UCSD-AML1 (cell line): ENCODE measurements at regions not wholly inside any gene's neighbourhood (a gene's known extent, or its start where the extent isn't known, plus 50 kb on each side); places are given as distances from the start of the nearest gene placed in this dataset.
"Not testable (repeated sequence)": the region's sequence is repeated elsewhere in the genome, so short reads cannot be mapped to it uniquely, and the experiment has no call there.

Experiments used
- DNase-seq: peaks from one replicate; lab custom pipeline; 2025; ENCODE audit not compliant: unreplicated experiment; lab: John Stamatoyannopoulos, UW

DNA sequence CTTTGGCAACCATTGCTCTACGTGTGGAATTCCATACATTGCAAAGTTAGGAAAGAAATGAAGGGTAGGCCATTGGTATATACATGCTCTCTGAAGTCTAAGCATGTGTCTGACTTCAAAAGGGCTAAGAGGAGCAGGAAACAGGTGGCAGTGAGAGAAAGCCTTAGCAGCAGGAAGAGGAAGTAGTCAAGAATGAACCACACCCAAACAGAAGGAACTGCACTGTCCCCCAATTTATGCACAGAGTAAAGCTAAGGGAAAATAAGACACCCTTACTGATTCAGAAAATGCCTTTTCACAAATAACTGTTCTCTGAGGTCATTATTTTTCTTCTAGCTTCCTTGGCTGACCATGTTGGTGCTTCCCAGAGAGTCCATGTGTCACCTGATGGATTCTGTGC is 575.4 kb downstream of the NTRK3 start:
- DNase-seq: no peak

DNA sequence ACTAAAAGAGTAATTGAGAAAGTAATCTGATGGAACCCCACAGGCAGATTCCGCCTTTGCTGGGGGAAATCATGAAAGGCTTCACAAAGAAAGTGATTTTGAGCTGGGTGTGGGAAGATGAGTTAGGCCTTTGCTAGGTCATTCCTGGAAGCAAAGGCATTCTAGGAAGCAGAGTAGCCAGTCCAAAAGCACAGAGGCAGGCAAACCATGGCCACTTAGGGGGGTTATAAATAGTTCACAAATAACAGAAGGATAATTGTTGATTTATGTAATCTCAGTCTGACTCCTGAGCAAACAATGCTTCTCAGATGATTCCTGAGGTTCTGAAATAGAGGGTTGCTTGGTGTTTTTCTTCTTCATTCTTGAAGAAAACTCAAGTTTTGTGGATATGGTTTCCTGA is 576.3 kb downstream of the NTRK3 start:
- DNase-seq: no peak

DNA sequence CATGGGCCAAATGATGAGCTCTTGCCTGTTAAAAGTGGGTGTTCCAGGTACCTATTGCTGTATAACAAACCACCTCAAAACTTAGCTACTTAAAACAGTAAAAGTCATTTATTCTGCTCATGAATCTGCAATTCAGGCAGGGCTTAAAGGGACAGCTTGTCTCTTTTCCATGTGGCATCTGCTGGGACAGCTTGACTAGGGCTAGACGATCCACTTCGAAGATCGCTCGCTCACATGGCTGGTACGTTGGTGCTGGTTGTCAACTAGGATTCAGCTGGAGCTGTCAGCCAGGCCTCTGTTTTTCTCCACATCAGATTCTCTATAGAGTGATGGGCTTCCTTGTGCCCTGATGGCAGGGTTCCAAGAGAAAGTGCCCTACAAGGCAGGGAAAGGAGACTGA is 581.3 kb downstream of the NTRK3 start:
- DNase-seq: no peak

DNA sequence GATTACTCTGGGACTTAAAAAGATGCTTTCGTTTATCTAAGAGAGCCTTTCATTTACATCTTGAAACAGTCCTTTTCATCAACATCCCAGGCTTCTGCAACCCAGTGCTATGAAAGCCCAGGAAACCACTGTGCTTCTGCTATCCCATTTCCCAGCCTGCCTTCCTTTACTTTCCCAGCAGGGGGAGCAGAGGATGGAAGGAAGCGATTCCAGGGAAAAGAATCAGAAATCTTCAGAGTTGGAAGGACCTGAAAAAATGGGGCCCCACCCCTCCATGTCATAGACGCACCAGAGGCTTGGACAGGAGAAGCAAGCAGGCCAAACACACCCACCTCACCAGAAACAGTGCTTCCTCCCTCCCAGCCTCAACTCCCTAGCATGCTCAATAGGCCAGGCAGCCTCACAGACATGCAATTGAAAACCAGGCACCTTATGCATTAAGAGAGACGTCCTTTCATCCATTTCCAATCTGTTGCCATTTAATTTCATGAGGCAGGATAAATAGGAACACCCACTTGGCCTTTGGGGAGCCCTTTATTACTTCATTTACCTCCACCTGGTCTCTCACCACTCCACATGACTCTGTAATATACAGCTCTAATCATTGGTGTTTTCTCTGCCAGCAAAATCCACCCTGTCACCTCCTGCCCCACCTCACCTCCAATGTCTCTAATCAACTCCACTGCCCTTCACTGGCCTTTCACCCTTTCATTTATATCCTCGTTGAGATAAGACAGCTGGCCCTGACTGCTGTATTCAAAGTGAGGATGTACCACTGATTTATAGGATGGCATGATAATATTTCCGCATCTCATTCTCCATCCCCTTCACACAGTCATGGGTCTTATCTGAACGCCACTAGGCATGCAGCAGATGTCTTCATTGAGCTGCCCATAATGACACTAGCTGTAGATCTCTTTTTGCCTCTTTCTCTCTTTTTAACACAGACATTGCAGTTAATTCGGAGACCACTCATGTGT is 583.9 kb downstream of the NTRK3 start:
- DNase-seq: no peak

DNA sequence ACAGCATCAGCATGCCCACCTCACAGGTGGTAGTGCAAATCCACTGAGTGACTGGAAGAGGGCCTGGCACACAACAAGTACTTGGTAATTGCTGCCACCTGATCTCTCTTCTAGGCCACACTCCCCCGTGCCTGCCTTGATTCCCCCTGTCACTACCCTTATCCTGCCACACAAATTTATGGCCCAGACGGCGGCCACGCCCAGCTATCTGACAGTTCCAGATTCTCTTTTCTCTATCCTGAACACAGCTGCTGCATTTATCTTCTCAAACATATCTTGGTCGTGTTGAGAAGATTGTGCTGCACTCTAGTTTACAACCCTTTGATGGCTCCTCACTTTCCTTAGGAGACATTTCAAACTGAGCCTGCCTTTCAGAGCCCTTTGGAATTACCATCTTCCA is 585.2 kb downstream of the NTRK3 start:
- DNase-seq: no peak

DNA sequence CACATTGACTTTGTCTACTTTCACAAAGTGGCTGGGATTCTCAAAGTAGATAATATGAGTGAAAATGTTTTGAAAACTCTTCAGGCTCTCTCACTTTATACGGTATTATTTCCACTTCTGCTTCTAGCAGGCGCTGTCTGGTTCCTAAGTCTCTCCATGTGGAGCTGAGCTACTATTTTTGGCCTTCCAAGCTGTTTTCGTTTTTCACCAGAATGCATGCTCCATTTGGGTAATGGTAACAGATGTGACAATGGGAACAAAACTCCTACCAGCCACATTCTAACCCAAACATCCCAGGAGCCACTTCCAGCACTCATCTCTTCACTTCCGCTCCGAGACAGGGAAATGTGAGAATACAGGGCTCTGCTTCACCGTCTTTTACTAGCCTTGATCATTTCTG is 586.7 kb downstream of the NTRK3 start:
- DNase-seq: no peak

DNA sequence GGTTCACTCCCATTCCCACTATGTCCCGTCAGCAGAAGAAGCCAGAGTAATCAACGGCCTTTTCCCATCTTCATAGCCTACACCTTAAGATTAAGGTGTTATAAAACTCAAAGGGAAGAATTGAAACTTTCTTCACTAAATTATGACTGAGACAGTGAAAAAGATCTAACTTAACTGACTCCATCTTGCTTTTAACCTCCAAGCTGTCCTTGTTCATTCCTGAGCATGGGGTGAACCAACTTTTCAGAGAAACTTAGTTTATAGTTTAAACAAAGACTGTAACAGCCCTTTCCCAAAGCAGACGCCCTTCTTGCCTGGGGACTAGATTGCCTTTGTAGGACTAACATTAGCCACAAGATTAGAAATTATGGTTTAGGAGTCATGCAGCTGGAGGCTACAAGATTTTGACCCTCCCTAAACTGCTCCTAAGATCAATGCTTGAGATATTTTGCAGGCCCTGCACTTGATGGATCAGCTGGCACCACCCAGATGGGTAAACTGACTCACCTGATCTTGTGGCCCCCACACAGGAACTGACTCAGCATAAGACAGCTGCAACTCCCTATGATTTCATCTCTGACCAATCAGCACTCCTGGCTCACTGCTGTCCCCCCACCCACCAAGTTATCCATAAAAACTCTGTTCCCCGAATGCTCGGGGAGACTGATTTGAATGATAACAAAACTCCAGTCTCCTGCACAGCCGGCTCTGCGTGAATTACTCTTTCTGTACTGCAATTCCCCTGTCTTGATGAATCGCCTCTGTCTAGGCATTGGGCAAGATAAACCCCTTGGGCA is 587.6 kb downstream of the NTRK3 start:
- not testable (repeated sequence) for DNase-seq

DNA sequence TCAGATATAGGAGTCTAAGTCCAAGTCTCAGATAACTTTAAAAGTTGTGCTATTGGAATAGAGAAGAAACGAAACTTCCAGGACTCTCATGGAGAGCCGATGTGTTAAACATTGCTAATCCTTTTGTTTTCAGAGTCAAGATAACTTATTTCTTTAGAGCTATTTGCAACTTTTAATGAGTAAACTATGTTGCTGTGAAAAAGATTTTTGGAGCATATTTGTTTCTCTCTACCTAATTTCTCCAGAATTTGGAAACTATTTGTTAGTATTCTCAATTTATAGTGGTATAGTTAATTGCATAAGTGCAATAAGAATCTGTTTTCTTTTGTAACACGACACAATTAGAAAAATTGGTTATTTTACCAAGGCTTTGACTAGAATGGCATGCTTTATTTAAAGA is 588.9 kb downstream of the NTRK3 start:
- DNase-seq: no peak

DNA sequence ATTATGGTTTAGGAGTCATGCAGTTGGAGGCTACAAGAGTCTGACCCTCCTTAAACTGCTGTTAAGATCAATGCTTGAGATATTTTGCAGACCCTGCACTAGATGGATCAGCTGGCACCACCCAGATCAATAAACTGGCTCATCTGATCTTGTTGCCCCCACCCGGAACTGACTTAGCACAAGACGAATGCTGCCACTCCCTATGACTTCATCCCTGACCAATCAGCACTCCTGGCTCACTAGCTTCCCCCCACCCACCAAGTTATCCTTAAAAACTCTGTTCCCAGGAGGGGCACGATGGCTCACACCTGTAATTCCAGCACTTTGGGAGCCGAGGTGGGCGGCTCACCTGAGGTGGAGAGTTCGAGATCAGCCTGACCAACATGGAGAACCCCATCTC is 594.0 kb downstream of the NTRK3 start:
- no peak for DNase-seq

DNA sequence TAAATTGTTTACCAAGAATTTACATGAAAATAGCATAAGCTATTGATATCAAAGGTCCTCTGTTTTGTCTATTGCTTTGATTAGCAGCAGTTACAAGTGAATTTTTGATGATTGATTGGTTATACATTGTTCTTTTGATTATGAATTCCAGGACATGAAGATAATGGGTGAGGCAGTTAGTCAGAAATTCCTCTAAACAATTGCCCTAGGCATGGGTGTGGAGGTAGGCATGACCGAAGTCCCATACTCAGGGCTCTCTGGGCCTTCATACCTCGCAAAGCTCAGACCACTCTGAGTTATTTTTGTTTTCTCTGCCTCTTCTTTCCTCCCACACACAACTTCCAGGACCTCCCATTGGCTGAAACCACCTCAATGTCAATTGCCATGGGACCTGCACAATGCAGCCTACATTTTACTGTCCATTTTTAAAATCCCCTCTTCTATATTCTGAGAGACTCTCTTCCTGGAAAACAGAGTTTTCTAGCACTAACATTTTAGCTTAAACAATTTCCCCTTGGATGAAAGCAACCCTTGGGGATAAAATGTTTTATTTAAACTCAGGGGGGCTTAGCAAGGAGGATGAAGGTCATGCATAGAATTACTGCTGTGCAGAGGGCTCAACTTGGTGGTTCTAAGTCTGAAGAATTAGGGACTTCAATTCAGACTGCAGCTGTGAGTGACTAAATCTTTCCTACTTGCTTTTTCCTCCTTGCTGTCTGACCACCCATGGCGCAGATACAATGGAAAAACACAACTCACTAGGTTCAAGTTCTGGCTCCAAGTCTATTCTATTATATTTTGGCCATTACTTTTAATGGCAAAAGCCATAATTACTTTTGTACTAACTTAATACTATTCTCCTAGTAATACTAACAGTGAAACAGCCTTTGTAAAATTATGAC is 594.8 kb downstream of the NTRK3 start:
- DNase-seq: no peak

DNA sequence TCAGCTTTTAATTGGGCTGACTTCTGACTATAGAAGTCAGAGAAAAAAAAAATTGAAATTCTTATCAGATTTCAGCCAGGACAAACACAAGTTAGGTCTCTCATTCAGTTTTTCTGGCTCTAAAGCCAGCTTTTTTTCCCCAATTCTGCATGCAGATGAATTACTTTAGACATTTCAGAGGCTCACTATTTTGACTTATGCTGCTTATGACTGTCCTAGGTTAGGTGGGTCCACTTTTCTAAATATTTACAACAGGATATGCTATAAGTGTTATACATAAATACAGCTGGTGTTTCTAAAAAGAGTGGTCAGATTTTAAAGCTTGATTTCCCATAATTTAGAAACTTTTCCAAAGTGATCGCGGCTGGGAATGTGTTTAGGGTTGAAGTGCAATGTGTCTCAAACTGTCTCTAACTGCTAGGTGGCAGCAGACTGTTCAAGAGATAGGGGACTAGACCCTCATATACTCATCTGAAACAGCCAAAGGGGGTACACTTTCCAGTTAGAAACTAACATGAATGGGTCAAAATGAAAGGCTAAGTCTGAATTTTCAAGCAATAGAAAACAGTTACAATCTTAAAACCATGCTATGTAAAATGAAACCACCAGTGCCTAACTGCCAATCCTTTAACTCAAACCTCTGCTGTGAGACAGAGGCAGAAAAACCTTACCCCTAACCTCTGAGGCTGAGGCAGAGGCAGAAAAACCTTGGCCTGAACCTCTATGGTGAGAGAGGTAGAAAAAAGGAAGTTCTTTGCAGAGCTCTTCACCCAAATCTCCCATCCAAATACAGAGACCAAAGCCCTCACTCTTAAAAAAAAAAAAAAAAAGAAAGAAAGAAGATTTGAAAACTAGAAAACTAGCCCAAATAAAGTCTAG is 596.0 kb downstream of the NTRK3 start:
- no peak for DNase-seq

DNA sequence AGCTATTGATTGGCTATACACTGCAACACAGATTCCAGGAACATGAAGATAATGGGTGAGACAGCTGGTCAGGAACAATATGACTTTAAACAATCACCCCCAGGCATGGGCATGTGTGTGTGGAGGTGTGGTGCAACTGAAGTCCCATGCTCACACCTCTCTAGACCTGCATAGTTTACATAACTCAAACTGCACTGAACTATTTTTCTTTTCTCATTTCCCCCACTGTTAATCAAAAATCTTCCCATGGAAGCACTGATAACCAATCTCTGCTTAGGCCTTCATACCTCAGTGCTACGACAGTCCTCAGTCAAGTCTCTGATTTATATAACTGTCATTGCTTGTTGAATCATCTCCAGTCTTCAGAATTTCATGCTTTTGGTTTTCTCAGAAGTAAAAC is 600.2 kb downstream of the NTRK3 start:
- DNase-seq: no peak

DNA sequence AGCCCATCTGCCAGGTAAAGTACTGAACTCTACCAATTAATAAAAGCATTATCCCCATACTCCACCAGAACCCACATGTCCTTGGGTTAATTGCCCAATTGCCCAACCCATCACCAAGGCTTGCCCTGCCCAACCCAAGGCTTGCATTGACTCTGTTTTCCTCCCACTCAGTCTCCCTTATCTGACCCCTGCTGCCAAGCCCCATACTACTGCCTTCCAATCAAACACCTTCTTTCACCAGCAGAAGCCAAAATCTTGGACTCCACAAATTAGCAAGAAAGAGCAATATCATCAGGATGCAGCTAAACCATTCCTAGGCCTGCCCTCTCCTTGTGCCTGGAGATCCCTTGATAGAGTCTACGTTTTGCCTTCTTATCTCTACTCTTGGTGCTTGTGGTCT is 602.9 kb downstream of the NTRK3 start:
- no peak for DNase-seq

DNA sequence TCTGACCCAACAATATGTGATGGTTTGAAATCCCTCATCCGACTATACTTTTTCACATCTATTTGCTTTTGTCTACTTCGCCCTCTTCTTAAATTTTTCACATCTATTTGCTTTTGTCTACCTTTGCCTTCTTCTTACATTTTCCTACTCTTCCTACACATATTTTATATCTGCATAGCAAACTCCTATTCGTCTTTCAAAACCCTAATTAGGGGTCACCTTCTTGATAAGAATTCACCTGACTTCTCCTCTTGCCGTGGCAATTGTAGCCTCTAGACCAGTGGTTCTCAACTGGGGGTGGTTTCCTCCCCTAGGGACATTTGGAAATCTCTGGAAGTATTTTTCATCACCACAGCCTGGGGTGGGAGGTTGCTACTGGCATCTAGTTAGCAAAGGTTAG is 607.4 kb downstream of the NTRK3 start:
- DNase-seq: no peak

DNA sequence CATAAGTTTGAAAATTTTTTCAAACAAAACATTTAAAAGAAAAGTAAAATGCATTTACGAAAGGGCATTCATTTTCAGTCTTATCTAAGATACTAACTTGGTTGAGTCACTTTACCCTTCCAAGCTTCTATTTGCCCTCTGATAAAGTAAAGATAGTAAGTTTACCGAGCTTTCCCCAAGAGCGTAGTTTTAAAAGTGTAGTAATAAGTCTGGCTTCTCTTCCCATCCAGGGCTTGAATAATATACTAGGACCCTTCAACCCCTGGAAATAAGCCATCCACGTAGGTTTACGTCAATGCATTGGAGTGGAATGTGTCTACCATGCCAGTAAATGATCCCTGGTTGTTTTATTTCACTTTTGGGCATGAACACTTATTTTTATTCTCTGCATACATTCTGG is 608.3 kb downstream of the NTRK3 start:
- DNase-seq: no peak

DNA sequence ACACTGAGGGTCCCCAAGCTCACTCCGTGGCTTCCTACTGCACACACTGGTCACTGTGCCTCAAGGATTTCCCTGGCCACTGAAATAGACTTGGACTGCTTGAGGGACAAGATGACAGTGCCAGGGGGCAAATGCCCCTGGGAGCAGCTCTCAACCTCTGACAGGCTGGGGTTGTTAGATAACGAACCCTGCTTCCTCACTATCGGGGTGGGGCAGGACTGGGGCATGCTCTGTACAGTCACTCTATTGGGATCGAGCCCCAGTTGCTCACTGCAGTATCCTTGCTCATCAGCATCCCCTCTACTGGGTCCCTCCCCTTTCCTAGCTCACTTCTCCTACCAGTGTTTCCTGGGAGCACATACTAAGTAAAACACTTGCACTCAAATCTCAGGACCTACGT is 610.8 kb downstream of the NTRK3 start:
- DNase-seq: no peak

DNA sequence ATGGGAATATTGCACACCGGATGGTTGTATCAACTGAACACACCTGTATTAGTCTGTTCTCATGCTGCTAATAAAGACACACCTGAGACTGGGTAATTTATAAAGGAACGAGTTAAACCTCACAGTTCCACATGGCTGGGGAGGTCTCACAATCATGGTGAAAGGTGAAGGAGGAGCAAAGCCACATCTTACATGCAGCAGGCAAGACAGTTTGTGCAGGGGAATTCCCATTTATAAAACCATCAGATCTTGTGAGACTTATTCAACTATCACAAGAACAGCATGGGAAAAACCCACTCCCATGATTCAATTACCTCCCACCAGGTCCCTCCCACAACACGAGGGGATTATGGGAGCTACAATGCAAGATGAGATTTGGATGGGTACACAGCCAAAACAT is 613.5 kb downstream of the NTRK3 start:
- DNase-seq: not testable (repeated sequence)

DNA sequence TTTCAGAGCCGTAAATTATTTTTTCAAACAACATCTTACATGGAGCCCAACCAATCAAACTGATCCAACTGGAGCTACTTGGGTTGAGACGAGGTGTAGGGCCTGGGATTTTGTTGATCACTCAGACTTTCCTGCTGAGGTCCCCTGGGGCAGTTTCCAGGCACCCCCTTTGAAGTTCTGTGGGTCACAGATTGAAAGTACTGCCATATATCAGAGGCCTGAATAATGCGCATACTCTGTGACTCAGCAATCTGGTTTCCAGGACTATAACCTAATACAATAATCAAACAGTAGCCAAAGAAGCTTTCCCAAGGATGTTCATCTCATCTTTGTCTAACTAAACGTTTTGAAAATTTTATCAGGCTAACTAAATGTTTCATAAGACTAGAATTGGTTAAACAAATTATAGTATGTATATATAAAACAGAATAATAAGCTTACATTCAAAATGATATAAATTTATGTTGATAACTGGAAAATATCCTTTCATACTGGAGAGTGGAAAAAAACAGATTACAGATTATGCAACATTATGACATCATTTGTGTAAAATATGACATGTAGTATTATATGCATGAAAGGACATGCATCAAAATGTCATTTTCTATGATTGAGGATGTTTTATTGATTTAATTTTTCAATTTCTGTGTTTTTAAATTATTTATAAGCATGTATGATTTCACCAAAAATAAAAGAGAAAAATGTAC is 617.1 kb downstream of the NTRK3 start:
- no peak for DNase-seq

DNA sequence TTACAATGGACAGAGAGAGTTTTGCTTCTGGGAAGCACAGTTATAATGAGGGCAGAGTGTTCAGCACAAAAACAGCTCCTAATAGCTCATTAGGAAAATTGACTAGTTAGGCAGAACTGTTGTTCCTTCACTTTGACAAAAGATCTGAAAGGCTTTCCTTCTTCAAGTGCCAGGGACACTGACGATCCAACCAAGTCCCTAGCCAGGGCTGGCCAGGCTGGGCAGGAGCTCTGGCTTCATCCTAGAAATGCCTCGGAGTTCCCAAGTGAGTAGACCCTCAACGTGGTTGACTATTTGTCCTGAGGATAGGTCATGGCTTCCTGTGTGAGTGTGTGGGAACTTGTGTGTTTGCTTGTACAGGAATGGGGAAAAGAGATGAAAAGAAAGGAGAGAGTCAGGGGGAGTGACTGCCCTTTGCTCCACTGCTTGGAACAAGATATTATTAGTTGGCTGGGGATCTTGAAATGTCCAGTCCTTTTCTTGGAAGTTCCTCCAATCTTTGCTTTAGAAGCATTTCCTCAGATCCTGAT is 617.9 kb downstream of the NTRK3 start:
- DNase-seq: no peak
